Neural progenitor cell (in vitro differentiated cells): ENCODE measurements at regions not wholly inside any gene's neighbourhood (a gene's known extent, or its start where the extent isn't known, plus 50 kb on each side); places are given as distances from the start of the nearest gene placed in this dataset.

ENCODE experiments used
- DNase-seq: peaks from one replicate; pipeline ENCODE4 v3.0.0-alpha.2; 2016; ENCODE audit warnings: low spot score
- H2AFZ ChIP-seq: fragments of 200-600 bp; sonication (generic); replicated peaks from 2 replicates; pipeline ENCODE4 v1.6.1; 2016; ENCODE audit warnings: antibody characterized with exemption
- H3F3A ChIP-seq: fragments of 200-600 bp; sonication (generic); 2 replicates; pipeline ENCODE4 v1.6.1; 2016; ENCODE audit warnings: antibody characterized with exemption, low read depth
- H3K27ac ChIP-seq: fragments of 200-600 bp; sonication (generic); 2 replicates; pipeline ENCODE4 v1.5.1; 2016; ENCODE audit warnings: mild to moderate bottlenecking
- H3K27me3 ChIP-seq: fragments of 200-600 bp; sonication (generic); 2 replicates; pipeline ENCODE4 v1.6.1; 2016; ENCODE audit warnings: mild to moderate bottlenecking, moderate library complexity
- H3K36me3 ChIP-seq: fragments of 200-600 bp; sonication (generic); 2 replicates; pipeline ENCODE4 v1.5.1; 2016
- H3K4me1 ChIP-seq: fragments of 200-600 bp; sonication (generic); 2 replicates; pipeline ENCODE4 v1.6.1; 2016; ENCODE audit warnings: mixed run types
- H3K4me2 ChIP-seq: fragments of 200-600 bp; sonication (generic); 2 replicates; pipeline ENCODE4 v1.6.1; 2016
- H3K4me3 ChIP-seq: fragments of 200-600 bp; sonication (generic); 2 replicates; pipeline ENCODE4 v1.5.1; 2016
- H3K79me2 ChIP-seq: fragments of 200-600 bp; sonication (generic); 2 replicates; pipeline ENCODE4 v1.6.1; 2016; ENCODE audit warnings: low read depth
- H3K9ac ChIP-seq: fragments of 200-600 bp; sonication (generic); 2 replicates; pipeline ENCODE4 v1.6.1; 2016
- H3K9me3 ChIP-seq: fragments of 200-600 bp; sonication (generic); 2 replicates; pipeline ENCODE4 v1.5.1; 2016; ENCODE audit warnings: low read depth
- H4K20me1 ChIP-seq: fragments of 200-600 bp; sonication (generic); 2 replicates; pipeline ENCODE4 v1.6.1; 2016; ENCODE audit warnings: low read depth
- H3K27ac Mint-ChIP-seq: 3 replicates; pipeline ENCODE4 v1.8.0; 2021; ENCODE audit warnings: mixed read lengths
- H3K27me3 Mint-ChIP-seq: 2 replicates; pipeline ENCODE4 v1.8.0; 2022; ENCODE audit warnings: low read depth, mild to moderate bottlenecking, inconsistent platforms, moderate library complexity, mixed read lengths; ENCODE audit not compliant: insufficient read depth
- H3K36me3 Mint-ChIP-seq: 3 replicates; pipeline ENCODE4 v1.8.0; 2021; ENCODE audit warnings: mixed read lengths
- H3K4me1 Mint-ChIP-seq: 3 replicates; pipeline ENCODE4 v1.8.0; 2021; ENCODE audit warnings: mixed read lengths
- H3K4me3 Mint-ChIP-seq: 3 replicates; pipeline ENCODE4 v1.8.0; 2021; ENCODE audit warnings: mild to moderate bottlenecking, moderate library complexity, mixed read lengths
- H3K9me3 Mint-ChIP-seq: 3 replicates; pipeline ENCODE4 v1.8.0; 2020; ENCODE audit warnings: mixed read lengths
- CTCF ChIP-seq: fragments of 200-600 bp; sonication (generic); IDR thresholded peaks from 2 replicates; pipeline ENCODE4 v1.5.1; 2017; ENCODE audit warnings: antibody characterized with exemption, mild to moderate bottlenecking
- EZH2phosphoT487 ChIP-seq: fragments of 200-600 bp; sonication (generic); IDR thresholded peaks from 2 replicates; pipeline ENCODE4 v1.6.1; 2017; ENCODE audit warnings: antibody characterized with exemption

- no peak for DNase-seq
- Histone ChIP-seq H3K27me3 (no peaks in the 10 kb centered on the region), H3K4me2 (no peak overlapping the region), H3K27ac (no peak overlapping the region), H3K36me3 (no peaks in the 10 kb centered on the region), H4K20me1 (no peaks in the 10 kb centered on the region), H3K4me3 (no peak overlapping the region), H3K79me2 (no peaks in the 10 kb centered on the region), H2AFZ (no peak overlapping the region), H3F3A (no peaks in the 10 kb centered on the region), H3K4me1 (no peaks in the 10 kb centered on the region), H3K9me3 (peaks cover 11% of the 10 kb centered on the region), H3K9ac (no peak overlapping the region)
- no peak overlapping the region for H3K4me3 Mint-ChIP-seq
- H3K27ac Mint-ChIP-seq, result no peak overlapping the region
- TF ChIP-seq EZH2phosphoT487, result no peak
- TF ChIP-seq CTCF, result peak; percentile 25
- peaks cover 30% of the 10 kb centered on the region for H3K36me3 Mint-ChIP-seq
- H3K27me3 Mint-ChIP-seq, result peaks cover 4% of the 10 kb centered on the region
- no peaks in the 10 kb centered on the region for H3K4me1 Mint-ChIP-seq
- H3K9me3 Mint-ChIP-seq, result peaks cover 46% of the 10 kb centered on the region
Observed at GRCh38 chr4:16278178-16278577, 51.9 kb upstream of the TAPT1 start.
